ENCODE measurements at regions not wholly inside any gene's neighbourhood (a gene's known extent, or its start where the extent isn't known, plus 50 kb on each side); places are given as distances from the start of the nearest gene placed in this dataset.

DNA sequence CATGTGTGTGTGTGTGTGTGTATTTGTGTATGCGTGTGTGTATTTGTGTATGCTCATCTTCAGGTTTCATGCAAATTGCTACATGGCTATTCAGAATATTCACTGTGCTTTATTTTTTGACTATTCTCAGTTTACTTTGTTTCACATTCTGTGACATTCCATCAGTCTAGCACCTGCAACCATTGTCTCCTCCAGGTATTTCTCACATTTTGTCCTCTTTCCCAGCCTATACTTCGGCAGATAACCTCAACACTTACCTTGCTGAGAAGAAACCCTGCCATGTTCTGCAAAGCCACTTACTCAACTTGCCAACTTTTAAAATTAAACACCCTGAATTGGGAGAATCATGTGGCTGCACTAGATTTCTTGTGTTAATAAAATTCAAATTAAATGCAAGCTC lies 135.4 kb upstream of the REG3A start:
- no peak for TF ChIP-seq POLR2A (IDR thresholded peaks at IDR 0.05; ENCODE audit: low read depth, low read length)
- TF ChIP-seq POLR2AphosphoS5 (IDR thresholded peaks at IDR 0.05; ENCODE audit: low read depth, low read length), result no peak
- no peak for TF ChIP-seq TAF1 (IDR thresholded peaks at IDR 0.05; ENCODE audit: borderline replicate concordance, low read depth, low read length)
